Activated CD4-positive, alpha-beta T cell treated with anti-CD3 and anti-CD28 coated beads, Interleukin-2, amount 50 U/mL, for 24 hours (primary cell): ENCODE measurements at regions not wholly inside any gene's neighbourhood (a gene's known extent, or its start where the extent isn't known, plus 50 kb on each side); places are given as distances from the start of the nearest gene placed in this dataset.
A peak's percentile ranks its signal among the peaks of the same experiment; 100 is the strongest.

Source experiments
- DNase-seq, 2 donors: peaks; one replicate each; pipeline ENCODE4 v3.0.0-alpha.2; 2020; ENCODE audit warnings: low read depth in 1 of 2, low spot score in 1 of 2

GRCh38 chr19:28493884-28494283, 719.1 kb downstream of the UQCRFS1 start:
- no peak for DNase-seq

GRCh38 chr19:28492621-28493020, 720.3 kb downstream of the UQCRFS1 start:
- no peak for DNase-seq

DNA sequence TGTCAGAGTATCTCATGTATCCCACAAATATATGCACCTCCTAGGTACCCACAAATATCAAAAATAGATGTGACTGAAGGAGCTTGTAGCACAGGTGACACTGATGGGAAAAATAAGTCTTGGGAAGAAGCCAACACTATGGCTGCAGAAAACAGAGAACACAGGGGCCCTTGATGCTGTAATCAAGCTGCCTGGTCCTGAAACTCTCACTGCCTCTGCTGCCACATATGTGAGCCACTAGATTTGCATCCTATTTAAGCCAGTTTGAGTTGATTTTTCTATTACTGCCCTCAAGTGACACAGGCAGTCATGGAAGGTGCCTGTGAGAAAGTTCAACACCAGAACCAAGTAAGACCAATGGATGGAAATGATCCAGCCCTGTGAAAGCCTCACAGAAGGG, 720.8 kb downstream of the UQCRFS1 start:
- DNase-seq, result no peak

GRCh38 chr19:28489776-28490175, 723.2 kb downstream of the UQCRFS1 start:
- DNase-seq, result no peak

- no peak for DNase-seq
Measured at GRCh38 chr19:28489126-28489660, 723.8 kb downstream of the UQCRFS1 start.

DNA sequence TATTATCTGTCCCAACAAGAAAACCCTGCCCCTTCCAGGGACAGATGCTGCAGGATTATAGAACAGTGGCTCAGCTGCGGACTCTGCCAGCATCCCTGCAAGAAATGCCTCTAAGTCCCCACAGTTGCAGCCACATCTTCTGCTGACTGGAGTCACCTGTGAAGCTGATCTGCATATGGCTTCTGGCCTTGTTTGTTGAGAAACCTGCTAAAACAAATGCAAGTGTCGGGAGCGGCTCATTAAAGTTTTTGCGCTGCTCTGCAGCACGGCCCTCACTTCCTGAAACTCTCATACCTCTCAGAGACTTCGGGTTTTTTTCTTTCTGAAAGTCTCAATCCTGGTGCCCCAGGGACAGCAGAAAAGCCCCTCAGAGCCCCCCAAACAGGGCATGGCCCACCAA, 725.0 kb downstream of the UQCRFS1 start:
- no peak for DNase-seq

GRCh38 chr19:28486926-28487325, 726.0 kb downstream of the UQCRFS1 start:
- DNase-seq, result no peak

DNA sequence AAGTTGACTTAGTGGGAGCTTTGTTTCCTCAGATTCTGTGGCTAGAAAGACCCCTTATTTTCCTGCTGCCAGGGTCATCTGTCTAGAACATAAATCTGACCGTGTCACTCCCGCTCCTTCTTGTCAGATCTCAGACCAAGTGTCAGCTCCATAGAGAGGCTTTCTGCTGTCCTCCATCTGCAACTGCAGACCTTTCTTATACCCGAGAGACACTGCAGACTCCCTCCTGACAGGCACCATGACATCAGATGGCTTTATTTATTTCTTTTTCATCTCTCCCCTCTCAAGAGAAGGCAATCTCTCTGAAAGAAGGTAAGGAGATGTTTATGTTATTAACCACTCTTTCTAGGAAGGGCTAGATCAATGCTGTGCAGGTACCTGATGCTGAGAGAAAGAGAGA, 726.5 kb downstream of the UQCRFS1 start:
- DNase-seq, result no peak

DNA sequence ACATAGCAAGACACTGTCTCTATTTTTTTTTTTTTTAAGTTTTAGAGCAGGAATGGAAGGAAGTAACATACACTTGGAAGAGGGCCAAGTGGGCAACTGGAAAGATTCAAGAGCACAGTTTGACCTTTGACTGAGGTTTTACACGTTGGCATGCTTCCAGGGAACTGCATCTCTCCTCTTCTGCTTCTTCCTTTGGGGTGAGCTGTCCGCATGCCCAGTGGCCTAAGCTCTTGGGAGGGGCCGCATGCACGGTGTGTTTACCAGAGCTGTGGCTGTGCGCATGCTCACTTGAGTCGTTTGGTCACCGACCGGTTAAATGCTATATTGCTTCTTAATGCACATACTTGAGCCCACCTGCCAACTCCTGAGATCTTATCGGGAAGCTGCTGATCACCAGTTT, 727.7 kb downstream of the UQCRFS1 start:
- DNase-seq, result no peak

GRCh38 chr19:28483197-28483596, 729.8 kb downstream of the UQCRFS1 start:
- no peak for DNase-seq

DNA sequence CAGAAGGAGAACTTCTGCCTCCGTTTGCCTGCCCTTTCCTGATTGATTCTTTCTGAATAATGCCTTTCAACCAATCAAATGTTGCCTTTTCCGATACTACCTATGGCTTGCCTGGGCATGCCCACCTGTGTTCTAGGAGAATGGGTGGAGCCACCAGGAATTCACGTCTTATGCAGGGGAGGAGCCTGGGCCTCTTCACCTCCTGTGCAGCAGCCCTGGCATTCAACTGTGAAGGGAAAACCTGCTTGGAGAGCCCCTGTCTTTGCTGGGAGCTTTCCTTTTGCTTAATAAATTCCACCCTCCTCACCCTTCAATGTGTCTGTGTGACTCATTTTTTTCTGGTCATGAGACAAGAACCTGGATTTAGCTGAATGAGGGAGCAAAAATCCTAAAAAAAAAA, 730.7 kb downstream of the UQCRFS1 start:
- no peak for DNase-seq

DNA sequence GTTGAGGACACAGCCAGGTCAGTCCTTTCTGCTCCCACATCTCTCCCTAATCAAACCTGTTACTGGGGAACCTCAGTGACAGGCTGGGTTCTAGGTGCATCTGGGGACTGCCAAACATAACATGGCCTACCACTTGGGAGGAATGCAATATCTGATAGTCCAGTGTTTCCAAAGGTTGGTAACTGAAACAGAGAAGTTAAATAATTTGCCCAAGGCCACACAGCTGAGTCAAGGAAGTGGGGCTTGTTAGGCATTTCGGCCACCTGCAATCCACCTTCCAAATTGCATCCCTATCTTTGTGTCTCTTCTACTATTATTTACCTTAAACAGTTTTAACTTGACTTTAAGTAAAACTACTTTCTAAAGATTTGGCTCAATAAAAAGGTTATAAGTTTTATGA, 731.3 kb downstream of the UQCRFS1 start:
- DNase-seq, result no peak

DNA sequence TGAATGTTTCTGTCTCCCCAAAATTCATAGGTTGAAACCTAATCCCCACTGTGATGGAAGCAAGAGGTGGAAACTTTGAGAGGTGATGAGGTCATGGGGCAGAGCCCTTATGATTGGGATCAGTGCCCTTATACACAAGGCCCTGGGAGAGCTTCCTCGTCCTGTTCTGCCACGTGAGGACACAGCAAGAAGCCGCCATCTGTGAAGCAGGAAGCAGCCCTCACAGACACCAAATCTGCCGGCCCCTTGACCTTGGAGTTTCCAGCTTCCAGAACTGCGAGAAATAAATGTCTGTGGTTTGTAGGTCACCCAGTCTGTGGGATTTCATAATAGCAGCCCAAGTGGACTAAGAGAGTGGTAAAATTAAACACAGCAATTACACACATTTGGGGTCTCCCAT, 737.4 kb downstream of the UQCRFS1 start:
- no peak for DNase-seq

DNA sequence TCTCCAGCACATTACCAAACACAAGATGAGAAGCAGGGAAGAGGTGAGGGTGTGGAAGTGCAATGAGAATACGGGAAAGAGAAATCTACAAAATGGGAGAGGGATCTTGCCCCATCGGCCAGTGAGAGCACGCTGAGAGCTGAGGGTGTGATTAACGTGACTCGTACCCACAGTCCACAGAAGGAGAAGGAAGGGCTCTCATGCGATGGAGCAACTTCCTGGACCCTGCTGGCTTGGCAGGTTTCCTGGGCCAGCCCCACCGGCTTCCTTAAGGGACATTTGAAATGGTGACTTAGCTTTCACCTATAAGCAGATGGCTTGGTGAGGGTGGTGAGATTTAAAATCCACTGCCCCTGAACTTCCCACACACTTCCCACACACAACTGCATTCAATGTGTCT, 740.1 kb downstream of the UQCRFS1 start:
- no peak for DNase-seq

- DNase-seq, result no peak
Measured at GRCh38 chr19:28471731-28472510, 741.0 kb downstream of the UQCRFS1 start.

GRCh38 chr19:28469544-28469943, 743.4 kb downstream of the UQCRFS1 start:
- DNase-seq, result no peak

DNA sequence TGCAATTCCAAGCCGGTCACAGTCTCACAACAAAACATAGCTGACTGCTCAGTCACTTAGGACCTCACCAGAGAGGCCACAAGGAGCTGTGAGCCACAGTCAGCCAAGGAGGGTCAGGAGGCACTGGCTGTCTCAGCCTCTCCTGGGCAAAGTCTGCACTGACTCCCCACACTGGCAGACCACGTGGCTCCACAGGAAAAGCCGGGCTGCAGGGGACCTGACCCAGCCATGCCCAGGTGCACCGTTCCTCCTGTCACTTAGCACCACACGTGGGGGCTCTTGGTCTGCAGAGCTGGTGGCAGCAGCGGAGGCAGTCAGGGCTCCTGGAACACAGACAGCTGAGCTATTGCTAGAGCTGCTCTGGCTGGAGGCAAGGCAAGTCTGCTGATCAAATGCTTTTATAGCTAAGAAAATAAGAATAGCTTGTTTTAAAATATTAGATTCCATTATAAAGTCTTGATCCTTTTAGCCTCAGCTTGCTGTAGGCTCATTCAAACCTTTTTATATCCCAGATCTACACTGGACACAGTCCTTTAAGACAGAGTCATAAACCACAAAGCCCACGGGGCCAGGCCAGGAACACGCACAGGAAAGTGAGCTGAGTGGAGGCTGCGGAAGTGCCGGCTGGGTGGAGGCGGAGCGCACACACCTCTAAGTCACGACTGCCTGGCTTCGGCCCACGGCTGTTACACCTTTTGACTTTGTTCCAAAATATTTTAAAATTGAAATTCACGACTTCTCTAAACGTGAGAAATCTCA, 744.1 kb downstream of the UQCRFS1 start:
- DNase-seq, result no peak

DNA sequence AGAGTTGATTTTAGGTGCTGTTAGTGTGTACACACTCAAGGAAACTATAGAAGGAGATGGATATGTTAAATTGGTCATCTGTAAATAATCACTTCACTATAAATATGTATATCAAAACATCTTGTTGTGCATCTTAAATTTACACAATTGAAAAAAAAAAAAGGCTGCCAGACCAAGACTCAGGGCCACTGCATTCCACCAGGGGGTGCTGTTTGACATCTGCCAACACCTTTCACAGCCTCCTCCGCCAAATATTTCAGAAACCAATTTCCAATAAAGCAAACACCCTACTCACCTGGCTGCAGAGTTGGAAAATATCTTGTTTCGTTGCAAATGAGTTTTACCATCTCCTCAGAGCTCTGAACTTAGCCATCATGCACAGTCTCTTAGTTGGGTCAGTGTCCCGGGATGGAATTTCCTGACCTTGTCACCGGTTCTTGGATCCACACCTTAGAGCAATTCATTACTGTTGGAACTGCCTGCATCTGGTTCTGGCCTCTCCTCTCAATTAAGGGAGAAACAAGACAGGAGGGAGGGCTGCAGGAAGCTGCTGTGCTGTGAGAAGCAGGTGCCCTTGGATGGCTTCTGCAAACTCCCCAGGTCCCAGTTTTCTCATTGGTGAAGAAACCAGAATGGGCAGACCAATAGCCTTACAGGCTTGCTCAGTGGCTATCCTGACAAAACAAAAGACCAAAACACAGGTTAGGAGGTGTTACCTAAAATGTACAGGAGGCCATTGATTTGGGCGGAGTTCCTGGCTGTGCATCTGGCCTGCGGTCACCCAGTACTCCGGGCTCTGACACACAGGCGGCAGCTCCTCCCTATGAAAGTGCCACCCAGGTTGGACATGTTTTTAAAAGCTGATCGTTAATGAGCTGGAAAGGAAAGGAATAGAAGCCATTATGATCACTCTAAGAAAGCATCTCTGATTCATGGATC, 746.6 kb downstream of the UQCRFS1 start:
- peak; percentile 14 to 40 for DNase-seq

- DNase-seq, result no peak
Measured at GRCh38 chr19:28465371-28466086, 747.4 kb downstream of the UQCRFS1 start.

- no peak for DNase-seq
Measured at GRCh38 chr19:28463493-28464053, 749.4 kb downstream of the UQCRFS1 start.
